ENCODE measurements at regions not wholly inside any gene's neighbourhood (a gene's known extent, or its start where the extent isn't known, plus 50 kb on each side); places are given as distances from the start of the nearest gene placed in this dataset.

- TF ChIP-seq MAFK (IDR thresholded peaks at IDR 0.05; ENCODE audit: low read depth, low read length) (no peak), CTCF (conservative IDR thresholded peaks at IDR 0.05; ENCODE audit: low read depth, low read length) (no peak)
These were observed 153.4 kb upstream of the ANK2 start for GRCh38 chr4:112895811-112896608.

Measured in IMR-90 (cell line).